Fibroblast of skin of abdomen (primary cell): ENCODE measurements at regions not wholly inside any gene's neighbourhood (a gene's known extent, or its start where the extent isn't known, plus 50 kb on each side); places are given as distances from the start of the nearest gene placed in this dataset.

Experiments used
- DNase-seq: peaks from one replicate; pipeline ENCODE4 v3.0.0-alpha.2; 2013

GRCh38 chr18:75656035-75656434 is 228.5 kb upstream of the SMIM21 start:
- no peak for DNase-seq

- peak; percentile 37 for DNase-seq
These were observed 227.6 kb upstream of the SMIM21 start for GRCh38 chr18:75654851-75655751.

DNA sequence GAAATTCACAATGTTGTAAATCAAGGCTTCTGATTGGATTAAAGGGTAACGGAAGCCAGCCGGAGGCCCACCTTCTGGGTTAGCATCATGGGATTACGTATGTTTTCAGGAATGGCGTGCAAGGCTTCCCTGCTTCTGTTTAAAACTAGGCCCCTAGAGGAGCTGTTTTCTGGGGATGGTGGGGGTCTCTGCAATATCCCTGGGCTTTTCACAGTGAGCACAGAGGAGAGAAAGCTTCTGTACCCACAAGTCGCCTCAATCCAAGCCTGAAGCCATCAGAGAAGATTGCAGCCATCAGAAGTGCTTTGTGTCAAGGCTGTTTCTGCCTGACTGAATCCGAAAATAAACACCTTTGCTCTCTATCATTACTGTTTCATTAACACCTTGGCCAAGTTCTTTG is 226.9 kb upstream of the SMIM21 start:
- DNase-seq = no peak

GRCh38 chr18:75652528-75652927 is 225.0 kb upstream of the SMIM21 start:
- no peak for DNase-seq

GRCh38 chr18:75644871-75645270 is 217.4 kb upstream of the SMIM21 start:
- DNase-seq = no peak

DNA sequence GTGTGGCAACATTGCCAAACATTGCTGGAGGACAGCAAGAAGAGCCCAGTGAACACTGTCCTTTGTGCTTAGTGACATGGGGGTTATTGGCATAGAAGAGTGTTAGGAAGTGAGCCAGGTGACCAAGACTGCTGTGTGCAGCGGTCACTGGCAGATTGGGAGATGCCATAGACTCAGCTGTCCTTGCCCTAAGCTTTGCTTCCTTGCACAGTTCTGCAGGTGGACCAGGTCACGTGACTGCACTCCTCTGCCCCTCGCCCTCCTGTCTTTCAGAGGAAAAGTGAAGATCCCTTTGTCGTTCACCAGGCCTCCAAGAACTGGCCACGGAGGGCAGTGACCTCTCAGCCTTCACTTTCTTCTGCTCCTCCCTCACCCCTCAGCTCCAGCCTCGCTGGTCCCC is 215.6 kb upstream of the SMIM21 start:
- DNase-seq = no peak

DNA sequence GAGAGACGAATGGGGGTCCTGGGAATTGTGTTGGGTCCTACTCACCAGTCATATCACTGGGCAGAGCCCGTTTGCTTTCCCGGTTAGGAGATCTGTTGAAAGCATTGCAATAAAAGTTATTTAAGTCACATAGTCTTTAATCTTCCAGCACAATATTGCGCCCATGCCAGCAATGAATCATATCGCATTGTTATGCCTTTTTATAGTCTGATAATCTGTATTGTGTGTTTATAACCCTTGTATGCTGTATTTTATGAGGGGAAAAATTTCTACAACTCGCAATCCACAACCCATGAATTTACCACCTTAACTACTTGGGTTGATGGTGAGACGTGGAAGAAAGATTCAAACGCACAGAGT is 211.9 kb upstream of the SMIM21 start:
- DNase-seq = no peak

DNA sequence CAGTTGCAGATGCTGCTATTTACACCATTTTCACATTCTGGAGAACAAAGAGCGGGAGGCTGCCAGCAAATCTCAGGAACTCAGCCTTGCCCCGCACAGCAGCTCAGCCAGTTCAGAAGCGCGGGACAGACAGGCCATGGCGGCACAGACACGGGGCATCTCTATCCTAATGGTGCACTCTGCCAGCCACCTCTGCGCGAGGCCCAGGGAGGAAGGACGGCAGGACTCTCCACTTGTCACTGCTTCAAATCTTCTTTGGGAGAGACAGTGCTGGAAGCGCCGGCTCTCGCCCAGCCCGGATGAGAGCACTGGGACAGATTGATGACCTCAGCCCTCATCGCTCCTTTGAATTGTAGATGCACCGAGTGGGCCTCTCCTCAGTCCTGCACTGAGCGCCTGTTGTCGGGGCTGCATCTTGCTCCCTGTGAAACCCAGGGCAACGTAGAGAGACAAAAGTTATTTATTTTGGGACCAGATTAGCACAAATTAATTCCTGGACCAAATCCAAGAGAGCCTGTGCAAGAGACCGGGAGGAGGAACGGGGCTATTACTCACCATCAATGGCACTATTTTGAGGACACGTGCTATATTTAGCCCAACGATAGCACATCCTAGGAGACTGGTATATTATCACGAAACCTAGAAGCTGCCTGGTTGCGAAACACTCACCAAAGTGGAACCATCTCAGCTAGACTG is 211.4 kb upstream of the SMIM21 start:
- peak; percentile 68 for DNase-seq

DNA sequence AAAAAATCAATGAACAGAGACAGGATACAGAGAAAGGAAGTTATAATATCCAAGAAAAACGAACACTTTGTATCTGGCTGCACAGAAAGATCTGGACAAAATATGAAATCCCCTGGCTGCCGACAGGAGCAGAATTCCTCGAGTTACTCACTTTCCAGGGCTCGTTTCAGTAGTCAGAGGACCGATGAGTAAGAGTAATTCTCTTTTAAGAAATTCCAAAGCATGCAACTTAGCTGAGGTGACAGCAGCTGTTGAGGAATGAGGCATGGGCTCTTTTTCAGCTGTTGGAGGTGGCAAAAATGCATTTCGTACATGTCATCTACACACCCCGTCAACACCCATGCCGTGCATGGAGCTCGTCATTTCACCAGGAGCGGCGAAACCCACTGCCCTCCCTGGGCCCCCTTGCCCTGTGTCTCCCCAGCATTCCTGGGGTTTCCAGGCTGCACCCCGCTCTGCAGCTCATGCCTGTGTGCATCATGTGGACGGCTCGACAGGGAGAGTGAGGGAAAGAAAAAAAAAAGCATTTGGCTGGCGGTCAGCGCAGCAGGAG is 210.8 kb upstream of the SMIM21 start:
- DNase-seq = peak; percentile 91

- no peak for DNase-seq
These were observed 207.6 kb upstream of the SMIM21 start for GRCh38 chr18:75635096-75635495.

- no peak for DNase-seq
These were observed 198.5 kb upstream of the SMIM21 start for GRCh38 chr18:75625966-75626365.

DNA sequence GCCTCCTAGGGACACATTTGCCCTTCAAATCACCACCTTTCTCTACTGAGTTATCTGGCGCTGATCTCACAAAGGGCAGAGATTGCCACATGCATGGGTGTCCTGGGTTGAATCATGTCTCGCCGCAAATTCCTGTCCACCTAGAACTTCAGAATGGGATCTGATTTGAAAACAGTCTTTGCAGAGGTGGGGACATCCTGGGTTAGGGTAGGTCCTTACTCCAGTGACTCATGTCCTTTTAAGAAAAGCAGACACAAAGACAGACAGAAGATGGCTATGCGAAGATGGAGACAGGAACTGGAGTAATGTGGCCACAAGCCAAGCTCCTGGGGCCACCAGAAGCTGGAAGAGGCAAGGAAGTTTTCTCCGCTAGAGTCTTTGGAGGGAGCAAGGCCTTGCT is 197.4 kb upstream of the SMIM21 start:
- DNase-seq = no peak

DNA sequence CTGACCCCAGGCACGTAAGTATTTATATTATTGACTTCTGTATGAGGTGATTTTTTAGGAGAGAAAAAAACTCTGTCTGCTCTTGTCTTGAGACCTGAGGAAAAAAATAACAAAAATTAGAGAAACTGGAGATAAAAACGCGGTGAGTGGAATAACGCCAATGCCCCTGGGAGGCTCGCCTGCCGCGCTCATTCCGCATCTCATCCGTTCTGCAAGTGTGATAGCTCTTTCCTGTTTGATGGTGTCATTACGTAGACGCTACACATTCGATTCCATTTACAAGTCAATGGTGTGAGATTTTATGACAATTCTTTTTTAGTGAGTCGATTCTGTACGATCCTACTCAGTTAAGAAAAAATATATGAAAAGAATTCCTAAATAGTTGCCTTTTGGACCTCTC is 194.3 kb upstream of the SMIM21 start:
- no peak for DNase-seq

DNA sequence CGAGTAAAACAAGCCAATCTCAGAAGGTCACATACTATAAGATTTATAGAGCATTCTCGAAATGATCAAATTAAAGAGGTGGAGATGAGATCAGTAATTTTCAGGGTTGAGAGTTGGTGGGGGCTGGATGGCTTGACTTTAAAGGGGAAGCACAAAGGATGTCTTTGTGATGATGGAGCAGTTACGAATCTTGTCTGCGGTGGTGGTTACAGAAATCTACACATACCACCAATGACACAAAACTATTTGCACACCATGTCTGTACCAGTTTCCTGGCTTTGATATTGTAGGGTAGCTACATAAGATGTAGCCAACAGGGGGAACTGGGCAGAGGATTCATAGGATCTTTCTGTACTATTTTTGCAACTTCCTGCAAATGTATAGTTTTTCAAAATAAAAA is 190.6 kb upstream of the SMIM21 start:
- no peak for DNase-seq

- DNase-seq = no peak
These were observed 185.0 kb upstream of the SMIM21 start for GRCh38 chr18:75612456-75612855.

GRCh38 chr18:75607701-75608100 is 180.2 kb upstream of the SMIM21 start:
- DNase-seq = peak; percentile 50

DNA sequence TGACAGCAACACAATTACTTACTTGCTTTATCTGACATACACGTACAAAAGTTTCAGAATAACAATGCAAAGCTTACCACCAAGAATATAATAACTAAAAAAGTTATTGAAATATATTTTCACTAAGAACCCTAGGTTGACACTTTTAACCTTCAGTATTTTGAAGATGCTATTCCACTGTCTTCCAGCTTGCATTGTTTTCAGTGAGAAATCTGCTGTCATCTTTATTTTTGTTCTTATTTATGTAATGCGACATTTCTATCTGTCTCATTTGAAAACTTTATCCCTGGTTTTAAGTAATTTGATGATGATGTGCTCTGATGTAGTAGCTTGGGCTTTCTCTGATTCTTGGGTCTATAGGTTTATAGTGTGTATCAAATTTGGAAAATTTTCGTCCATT is 165.0 kb upstream of the SMIM21 start:
- no peak for DNase-seq

DNA sequence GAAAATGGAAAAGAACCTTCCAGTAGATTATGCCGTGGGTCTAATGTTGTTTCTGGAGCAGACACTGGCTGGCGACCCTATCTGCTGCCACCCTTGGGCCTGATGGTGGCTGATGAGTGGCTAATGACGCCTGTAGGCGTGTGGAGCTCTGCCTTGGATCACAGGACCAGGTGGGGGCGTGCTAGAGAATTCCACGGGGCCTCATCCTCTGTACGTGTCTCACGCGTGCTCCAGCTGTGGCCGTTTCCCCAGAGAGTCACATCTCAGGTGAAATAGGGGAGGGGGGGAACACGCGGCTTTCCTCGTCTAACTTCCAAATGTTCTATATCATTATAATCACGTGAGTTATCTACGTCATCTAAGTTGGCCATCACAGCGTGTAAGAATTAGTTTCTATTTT is 160.9 kb upstream of the SMIM21 start:
- no peak for DNase-seq

DNA sequence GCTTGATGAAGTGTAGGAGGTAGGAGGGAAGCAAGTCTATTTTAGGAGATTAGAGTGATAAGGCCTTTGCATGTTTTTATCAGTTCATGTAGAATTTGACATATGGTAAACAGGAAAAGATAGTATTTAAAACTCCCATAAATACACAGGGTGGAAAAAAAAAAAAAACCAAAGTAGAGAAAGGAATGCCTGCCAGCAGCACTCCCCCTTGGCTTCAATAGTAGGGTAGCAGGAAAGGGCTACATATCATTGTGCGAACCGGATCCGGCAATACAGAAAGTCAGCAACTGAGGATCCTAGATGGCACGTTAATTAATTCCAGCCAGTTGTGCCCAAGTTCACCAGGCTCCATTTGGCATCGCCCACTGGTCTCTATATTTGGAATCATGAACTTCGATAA is 159.6 kb upstream of the SMIM21 start:
- DNase-seq = no peak

DNA sequence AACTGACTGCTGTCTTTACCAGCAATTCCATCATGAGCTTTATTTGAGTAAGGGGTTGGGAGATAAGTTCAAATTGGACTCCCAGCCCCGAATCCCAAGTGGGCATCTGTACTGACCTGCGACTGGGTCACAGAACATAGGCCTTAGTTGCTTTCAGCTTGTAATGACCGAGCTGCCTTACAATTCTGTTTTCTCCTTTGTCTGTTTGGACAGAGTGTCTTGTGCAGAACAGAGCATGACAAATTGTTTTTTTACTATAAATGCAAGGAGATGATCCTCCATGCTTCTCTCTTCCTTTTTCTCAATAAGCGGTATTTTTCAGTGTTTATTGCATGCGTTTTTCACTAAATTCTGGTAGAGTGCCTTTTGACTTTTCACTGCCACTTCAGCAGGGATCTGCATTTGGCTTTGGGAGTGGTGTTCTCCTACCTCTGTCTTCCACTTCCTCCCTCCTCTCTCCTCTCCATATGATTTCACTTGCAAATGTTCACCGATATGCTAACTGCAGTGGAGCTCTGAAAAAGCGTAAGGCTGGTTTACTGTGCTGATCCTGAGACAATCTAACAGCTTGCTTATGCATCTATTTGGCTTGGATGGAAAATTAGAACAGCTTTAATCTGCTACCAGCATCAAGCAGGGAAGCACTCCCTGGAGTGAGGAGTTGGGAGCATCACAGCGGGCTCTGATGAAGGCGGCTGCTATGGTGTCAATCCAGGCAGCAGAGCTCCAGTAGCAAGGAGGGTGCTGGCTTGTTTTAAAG is 158.8 kb upstream of the SMIM21 start:
- no peak for DNase-seq

GRCh38 chr18:75582940-75583339 is 155.4 kb upstream of the SMIM21 start:
- no peak for DNase-seq

- peak; percentile 92 for DNase-seq
These were observed 154.9 kb upstream of the SMIM21 start for GRCh38 chr18:75582406-75582821.
